NCI-H510A (cell line): ENCODE measurements at regions not wholly inside any gene's neighbourhood (a gene's known extent, or its start where the extent isn't known, plus 50 kb on each side); places are given as distances from the start of the nearest gene placed in this dataset.
A peak's percentile ranks its signal among the peaks of the same experiment; 100 is the strongest.

Source experiments
- DNase-seq: peaks from one replicate; lab custom pipeline; 2025; lab: John Stamatoyannopoulos, UW

GRCh38 chr4:116427666-116428065 lies 657.7 kb downstream of the TRAM1L1 start:
- DNase-seq: no peak

DNA sequence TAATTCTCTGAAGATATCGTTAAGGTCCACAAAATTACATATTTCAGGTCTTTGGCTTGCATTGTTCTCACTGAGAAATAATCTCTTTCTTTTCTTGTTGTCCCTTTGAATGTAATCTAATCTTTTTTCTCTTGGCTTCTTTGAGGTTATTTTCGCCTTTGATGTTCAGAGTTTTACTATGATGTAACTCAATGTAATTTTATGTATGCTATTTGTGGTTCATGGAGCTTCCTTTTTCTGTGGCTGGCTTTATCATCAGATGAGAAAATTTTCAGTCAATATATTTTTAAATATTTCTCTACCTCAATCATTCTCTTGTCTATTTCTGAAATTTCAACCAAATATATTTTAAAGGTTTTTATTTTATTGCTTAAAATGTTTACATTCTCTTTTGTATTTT lies 672.2 kb downstream of the TRAM1L1 start:
- no peak for DNase-seq

GRCh38 chr4:116401293-116401692 lies 684.1 kb downstream of the TRAM1L1 start:
- no peak for DNase-seq

DNA sequence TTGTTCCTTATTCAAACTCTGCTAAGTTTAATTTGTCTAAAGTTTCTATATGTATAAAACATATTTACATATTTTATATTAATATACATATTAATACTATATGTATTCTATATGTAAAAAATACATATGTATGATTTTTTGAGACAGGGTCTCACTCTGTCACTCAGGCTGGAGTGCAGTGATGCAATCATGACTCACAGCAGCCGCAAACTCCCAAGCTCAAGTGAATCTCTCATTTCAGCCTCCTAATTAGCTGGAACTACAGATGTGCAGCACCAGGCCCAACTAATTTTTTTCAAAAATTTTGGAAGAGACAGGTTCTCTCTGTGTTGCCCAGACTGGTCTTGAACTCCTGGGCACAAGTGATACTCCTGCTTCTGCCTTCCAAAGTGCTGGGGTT lies 684.9 kb downstream of the TRAM1L1 start:
- DNase-seq: no peak

DNA sequence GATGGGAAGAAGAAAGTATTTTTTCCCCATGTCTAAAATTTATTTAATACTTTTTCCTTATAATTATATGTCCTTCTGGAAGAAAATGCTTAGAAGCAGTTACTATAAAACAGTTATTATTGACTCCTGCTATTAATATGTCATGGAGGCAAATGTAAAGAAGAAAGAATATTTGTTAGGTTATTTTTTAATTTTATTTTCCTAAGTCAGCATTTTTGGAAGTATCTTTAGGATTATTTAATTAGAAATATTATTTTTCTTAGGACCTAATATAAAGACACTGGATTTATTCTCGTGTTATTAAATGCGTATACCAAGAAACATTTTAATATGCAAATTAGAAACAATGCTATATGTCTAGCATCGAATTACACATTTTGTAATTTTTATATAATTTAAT lies 687.7 kb downstream of the TRAM1L1 start:
- no peak for DNase-seq

DNA sequence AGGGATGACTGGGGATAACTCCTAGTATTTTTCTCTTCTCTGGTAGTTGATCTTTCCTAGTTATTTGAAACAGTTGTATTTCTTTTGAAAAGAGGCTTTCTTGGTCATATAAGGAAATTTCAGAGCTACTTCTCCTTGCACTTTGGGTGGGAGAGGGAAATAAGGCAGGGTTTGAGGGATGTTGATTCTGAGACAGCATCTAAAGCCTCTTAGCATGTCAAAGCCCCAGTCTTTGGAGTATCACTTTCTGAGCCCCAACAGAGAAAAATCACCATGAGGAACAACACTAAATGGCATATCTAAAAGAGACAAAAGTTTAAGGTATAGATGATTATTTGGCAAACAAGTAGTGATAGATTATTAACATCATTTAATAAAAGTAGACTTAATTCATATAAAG lies 688.1 kb downstream of the TRAM1L1 start:
- DNase-seq: no peak

DNA sequence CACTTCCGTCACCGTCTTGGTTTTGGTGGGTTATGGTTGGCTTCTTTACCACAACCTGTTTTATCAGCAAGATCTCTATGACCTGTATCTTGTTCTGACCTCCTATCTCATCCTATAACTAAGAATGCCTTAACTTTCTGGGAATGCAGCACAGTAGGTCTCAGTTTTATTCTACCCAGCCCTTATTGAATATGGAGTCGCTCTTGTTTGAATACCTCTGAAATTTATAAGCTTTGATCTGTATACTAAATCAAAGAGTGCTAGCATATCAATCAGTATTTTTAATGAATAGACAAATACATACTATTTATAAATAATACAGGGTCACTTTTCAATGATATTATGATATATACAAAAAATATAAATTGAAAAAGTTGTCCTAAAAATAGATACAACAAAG lies 690.0 kb downstream of the TRAM1L1 start:
- DNase-seq: no peak

GRCh38 chr4:116391020-116391419 lies 694.4 kb downstream of the TRAM1L1 start:
- no peak for DNase-seq

- no peak for DNase-seq
These were observed 696.2 kb downstream of the TRAM1L1 start for GRCh38 chr4:116389139-116389538.

DNA sequence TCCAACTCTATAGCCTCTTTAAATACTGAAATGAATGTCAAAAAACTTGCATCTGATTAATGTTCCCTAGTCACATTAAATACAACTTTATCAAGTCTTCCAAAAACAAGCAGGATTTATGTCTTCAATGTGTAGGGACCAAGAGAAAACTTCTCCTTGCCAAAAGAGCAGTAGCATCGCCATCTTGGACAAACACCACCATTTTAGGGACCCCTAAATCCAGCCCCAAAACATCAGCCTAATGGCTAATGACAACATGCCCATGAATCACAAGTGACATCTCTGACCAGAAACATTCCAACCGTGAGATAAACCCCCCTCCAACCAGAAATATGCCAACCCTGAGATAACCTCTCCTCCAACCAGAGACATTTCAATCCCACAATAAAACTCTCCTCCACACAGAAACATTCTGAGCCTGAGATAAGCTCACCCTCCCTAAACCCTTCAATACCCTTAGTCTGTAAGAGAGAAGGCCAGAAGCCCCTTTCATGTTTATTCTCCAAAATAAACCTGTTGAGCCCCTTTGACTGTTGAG lies 697.4 kb downstream of the TRAM1L1 start:
- no peak for DNase-seq

GRCh38 chr4:116386856-116387255 lies 698.5 kb downstream of the TRAM1L1 start:
- no peak for DNase-seq

DNA sequence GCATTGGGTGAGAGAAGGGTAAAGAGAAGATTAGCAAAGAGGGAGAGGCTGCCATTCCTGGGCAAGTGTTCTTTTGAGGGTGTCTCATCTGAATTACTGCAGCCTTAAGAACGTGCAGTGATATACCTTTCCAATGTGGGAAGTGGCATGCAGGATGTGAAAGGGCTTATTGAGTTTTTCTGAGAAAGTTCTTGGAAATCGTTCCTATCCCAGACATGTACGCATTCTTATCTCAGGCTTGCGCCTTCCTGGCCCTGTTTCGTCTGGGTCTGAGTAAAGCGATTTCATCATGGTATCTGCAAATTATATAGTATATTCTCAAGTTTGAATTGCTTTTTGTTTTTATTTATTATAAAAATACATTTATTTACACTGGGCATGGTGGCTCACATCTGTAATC lies 699.8 kb downstream of the TRAM1L1 start:
- DNase-seq: no peak

DNA sequence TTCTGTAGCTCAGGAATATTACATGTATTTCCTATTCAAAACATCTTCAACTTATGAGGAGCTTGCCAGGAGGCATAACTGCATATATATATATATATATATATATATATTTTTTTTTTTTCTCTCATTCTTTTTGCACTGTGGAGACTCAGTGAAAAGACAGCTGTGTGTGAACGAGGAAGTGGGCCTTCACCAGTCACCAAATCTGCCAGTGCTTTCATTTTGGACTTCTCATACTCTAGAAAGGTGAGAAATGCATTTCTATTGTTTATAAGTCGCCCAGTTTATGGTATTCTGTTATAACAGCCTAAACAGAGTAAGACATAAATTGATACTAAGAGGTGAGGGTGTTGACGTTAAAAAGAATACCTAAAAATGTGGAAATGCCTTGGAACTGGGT lies 710.6 kb downstream of the TRAM1L1 start:
- no peak for DNase-seq

GRCh38 chr4:116362583-116362982 lies 722.8 kb downstream of the TRAM1L1 start:
- DNase-seq: no peak

- DNase-seq: no peak
These were observed 723.6 kb downstream of the TRAM1L1 start for GRCh38 chr4:116361790-116362189.

DNA sequence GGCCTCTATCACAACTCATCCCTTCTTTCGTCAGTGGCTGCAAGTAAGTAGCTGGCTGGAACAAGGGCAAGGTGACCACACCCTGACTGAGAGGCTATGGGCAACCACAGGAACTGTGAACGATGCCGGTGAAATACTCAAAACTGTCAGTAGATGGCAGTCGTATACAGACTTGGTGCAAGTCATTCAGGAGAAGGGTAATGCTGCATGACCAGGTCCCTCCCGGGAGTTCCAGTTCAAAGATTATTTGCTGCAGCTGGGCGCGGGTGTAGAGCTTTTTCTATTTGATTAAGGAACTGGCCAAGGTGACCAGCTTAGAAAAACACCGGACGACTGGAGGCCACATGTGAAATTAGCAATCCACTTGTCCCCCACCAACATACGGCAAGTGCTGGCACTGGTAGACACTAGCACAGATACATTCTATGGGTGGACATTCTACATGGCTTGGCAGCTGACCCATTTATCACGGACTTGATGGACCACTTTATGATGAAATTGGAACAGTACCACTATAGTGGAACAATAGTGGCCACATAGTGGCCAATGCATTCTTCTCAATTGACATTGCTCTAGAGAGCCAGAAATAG lies 726.6 kb downstream of the TRAM1L1 start:
- DNase-seq: peak; percentile 19

GRCh38 chr4:116357758-116358157 lies 727.6 kb downstream of the TRAM1L1 start:
- peak; percentile 21 for DNase-seq

DNA sequence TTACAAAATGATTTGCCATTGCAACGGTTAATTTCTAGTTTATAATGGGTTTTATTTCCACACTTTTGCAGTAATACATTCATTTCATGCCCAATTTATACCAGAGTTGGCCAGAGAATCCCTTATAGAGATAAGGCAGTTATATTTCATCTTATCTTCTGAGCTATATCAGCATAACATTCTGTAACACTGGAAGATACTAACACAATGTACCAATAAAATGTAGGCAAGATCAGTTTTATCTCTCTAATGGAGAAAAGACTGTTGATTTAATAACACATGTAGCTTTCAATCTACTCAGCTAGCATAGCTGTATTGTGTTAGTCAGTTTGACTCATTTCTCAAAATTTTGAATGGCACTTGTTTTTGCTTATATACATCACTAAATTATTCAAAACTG lies 738.6 kb downstream of the TRAM1L1 start:
- DNase-seq: no peak

DNA sequence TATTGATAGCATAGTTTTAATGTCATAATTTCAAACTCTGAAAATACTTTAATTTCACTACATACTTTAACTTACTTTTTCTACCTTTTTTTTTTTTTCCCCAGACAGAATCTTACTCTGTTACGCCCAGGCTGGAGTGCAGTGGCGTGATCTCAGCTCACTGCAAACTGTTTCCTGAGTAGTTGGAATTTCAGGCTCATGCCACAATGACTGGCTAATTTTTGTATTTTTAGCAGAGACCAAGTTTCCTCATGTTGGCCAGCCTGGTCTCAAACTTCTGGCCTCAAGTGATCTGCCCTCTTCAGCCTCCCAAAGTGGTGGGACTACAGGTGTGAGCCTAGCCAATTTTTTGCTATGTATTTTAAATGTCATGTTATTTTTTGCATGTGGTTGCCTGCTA lies 741.6 kb downstream of the TRAM1L1 start:
- DNase-seq: no peak

- no peak for DNase-seq
These were observed 743.2 kb downstream of the TRAM1L1 start for GRCh38 chr4:116342143-116342542.

- no peak for DNase-seq
These were observed 752.9 kb downstream of the TRAM1L1 start for GRCh38 chr4:116332508-116332907.

DNA sequence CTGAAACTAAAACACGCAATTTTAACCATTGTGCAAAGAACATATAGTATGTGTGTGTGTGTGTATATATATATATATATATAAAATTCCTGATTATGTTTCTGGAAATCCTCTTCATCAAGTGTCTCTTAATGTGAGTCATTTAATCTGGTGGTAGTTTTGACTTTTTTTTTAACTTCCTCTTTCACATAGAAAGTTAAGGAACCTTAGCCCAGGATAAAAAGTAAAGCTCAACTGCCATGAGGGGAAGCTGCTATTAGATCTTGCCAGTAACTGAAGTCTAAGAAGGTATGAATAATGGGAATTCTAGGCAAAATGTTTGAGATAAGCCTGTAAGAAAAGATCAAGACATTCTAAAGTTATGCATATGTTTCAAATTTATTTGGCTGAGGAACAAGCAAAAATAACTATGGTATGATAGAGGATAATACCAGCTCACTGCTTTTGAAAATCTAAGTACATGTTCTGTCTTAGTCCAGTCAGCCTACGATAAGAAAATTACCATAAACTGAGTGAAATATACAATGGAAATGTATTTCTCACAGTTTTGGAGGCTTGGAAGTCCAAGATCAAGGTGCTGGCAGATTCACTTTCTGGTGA lies 757.0 kb downstream of the TRAM1L1 start:
- DNase-seq: no peak

DNA sequence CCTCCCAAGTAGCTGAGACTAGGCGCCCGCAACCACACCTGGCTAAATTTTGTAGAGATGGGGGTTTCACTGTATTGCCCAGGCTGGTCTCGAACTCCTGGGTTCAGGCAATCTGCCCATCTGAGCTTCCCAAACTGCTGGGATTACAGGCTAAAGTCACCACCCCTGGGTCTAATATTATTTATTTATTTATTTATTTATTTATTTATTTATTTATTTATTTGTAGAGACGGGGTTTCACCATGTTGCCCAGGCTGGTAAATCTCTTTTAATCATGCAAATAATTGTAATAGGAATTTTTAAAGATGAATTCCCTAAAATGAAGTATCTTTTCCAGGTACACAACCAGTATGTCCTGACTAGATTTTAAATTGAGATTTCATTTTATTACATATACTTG lies 761.8 kb downstream of the TRAM1L1 start:
- no peak for DNase-seq

DNA sequence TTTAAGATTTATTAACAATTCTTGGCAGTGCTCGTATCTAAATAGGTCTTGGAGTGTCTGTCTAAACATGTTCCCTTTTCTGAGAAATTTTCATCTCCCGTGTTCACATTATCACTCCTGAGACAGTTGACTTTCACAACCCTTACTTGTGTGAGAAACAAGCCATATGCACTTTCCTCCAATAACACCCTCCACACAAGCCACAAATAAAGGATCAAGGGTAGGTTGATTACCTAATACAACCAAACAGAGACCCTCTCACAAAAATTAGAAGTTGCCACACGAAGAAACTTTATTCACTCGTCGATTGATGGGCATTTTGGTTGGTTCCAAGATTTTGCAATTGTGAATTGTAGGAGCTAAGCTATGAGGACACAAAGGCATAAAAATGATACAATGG lies 763.9 kb downstream of the TRAM1L1 start:
- DNase-seq: no peak
